Natural killer cell (primary cell): ENCODE measurements at regions not wholly inside any gene's neighbourhood (a gene's known extent, or its start where the extent isn't known, plus 50 kb on each side); places are given as distances from the start of the nearest gene placed in this dataset.

ENCODE experiments used
- ATAC-seq, 3 donors: fragments of 150-1000 bp in 2 of 3; fragments of 200-7000 bp in 1 of 3; cut with Tn5 transposase; 1 replicate in 1 of 3; 2 replicates in 2 of 3; pipeline ENCODE4 v1.10.0; 2021; ENCODE audit warnings: mild to moderate bottlenecking in 2 of 3, moderate library complexity in 2 of 3
- DNase-seq, 2 donors: peaks; one replicate each; pipeline versions ENCODE4 v3.0.0 to v3.0.0-alpha.2; 2013 to 2021; ENCODE audit warnings: mixed read lengths in 1 of 2
- H3K27ac ChIP-seq: one replicate; pipeline ENCODE4 v1.5.1; 2013; ENCODE audit warnings: mild to moderate bottlenecking, low read length
- H3K27me3 ChIP-seq: one replicate; pipeline ENCODE4 v1.6.1; 2013; ENCODE audit warnings: low read length; ENCODE audit not compliant: control insufficient read depth, insufficient read depth
- H3K36me3 ChIP-seq: one replicate; pipeline ENCODE4 v1.6.1; 2013; ENCODE audit warnings: low read length; ENCODE audit not compliant: control insufficient read depth, insufficient read depth
- H3K4me1 ChIP-seq: one replicate; pipeline ENCODE4 v1.6.1; 2013; ENCODE audit warnings: low read length; ENCODE audit not compliant: control insufficient read depth, insufficient read depth
- H3K4me3 ChIP-seq: one replicate; pipeline ENCODE4 v1.5.1; 2013; ENCODE audit warnings: low read length
- H3K9me3 ChIP-seq: one replicate; pipeline ENCODE4 v1.6.1; 2013; ENCODE audit warnings: low read length; ENCODE audit not compliant: control insufficient read depth, insufficient read depth
- H3K27ac Mint-ChIP-seq, 2 donors: one replicate each; pipeline ENCODE4 v1.8.0; 2022; ENCODE audit warnings: mild to moderate bottlenecking in 2 of 2, mixed read lengths in 2 of 2, moderate library complexity in 1 of 2
- H3K27me3 Mint-ChIP-seq, 2 donors: one replicate each; pipeline ENCODE4 v1.8.0; 2022; ENCODE audit warnings: low read depth in 2 of 2, mixed read lengths in 2 of 2
- H3K36me3 Mint-ChIP-seq: one replicate; pipeline ENCODE4 v1.8.0; 2022; ENCODE audit warnings: mixed read lengths
- H3K4me1 Mint-ChIP-seq, 2 donors: one replicate each; pipeline ENCODE4 v1.8.0; 2022; ENCODE audit warnings: mixed read lengths in 2 of 2
- H3K4me3 Mint-ChIP-seq: one replicate; pipeline ENCODE4 v1.8.0; 2022; ENCODE audit warnings: mild to moderate bottlenecking, moderate library complexity, mixed read lengths
- H3K9me3 Mint-ChIP-seq, 2 donors: one replicate each; pipeline ENCODE4 v1.8.0; 2022; ENCODE audit warnings: mixed read lengths in 2 of 2
- CTCF ChIP-seq: fragments of 200-600 bp; IDR thresholded peaks from one replicate; pipeline ENCODE4 v1.8.0; 2022; ENCODE audit warnings: antibody characterized with exemption
- WGBS: methylation state at CpG from one replicate; pipeline ENCODE4 v1.1.7; 2013; ENCODE audit warnings: missing lambda C conversion rate; ENCODE audit not compliant: insufficient coverage; 5-methylcytosine and 5-hydroxymethylcytosine counted together
- intact Hi-C: fragments of 100-400 bp; cut with micrococcal nuclease; formaldehyde crosslinking; loops from one replicate; pipeline ENCODE4 v1.14.2; 2022

- Mint-ChIP-seq H3K4me1 (no peaks in the 10 kb centered on the region), H3K4me3 (no peak overlapping the region), H3K9me3 (peaks cover 16 to 21% of the 10 kb centered on the region in 2 donors), H3K27me3 (no peaks in the 10 kb centered on the region), H3K27ac (no peak overlapping the region), H3K36me3 (no peaks in the 10 kb centered on the region)
- H3K9me3 ChIP-seq, result no peaks in the 10 kb centered on the region
- no peak for DNase-seq
- intact Hi-C loops, result no loop called here
- no peak for ATAC-seq
- no peaks in the 10 kb centered on the region for H3K4me1 ChIP-seq
- no peaks in the 10 kb centered on the region for H3K36me3 ChIP-seq
- H3K27ac ChIP-seq, result no peak overlapping the region
- H3K4me3 ChIP-seq, result no peak overlapping the region
- no peaks in the 10 kb centered on the region for H3K27me3 ChIP-seq
- no peak for TF ChIP-seq CTCF
These were observed 704.0 kb downstream of the KCNA4 start for GRCh38 chr11:29312812-29313211.

- peaks cover 12 to 22% of the 10 kb centered on the region in 2 donors for H3K9me3 Mint-ChIP-seq
- H3K4me3 ChIP-seq, result no peak overlapping the region
- H3K27ac Mint-ChIP-seq, result no peak overlapping the region
- H3K27ac ChIP-seq, result no peak overlapping the region
- no peak for ATAC-seq
- no peaks in the 10 kb centered on the region for H3K4me1 ChIP-seq
- no peak overlapping the region for H3K4me3 Mint-ChIP-seq
- no peak for TF ChIP-seq CTCF
- no peaks in the 10 kb centered on the region for H3K36me3 ChIP-seq
- no peak for DNase-seq
- no peaks in the 10 kb centered on the region for H3K27me3 Mint-ChIP-seq
- 55% methylated on average over 3 of the region's 3 CpGs for WGBS
- intact Hi-C loops, result no loop called here
- H3K27me3 ChIP-seq, result no peaks in the 10 kb centered on the region
- H3K36me3 Mint-ChIP-seq, result no peaks in the 10 kb centered on the region
- H3K4me1 Mint-ChIP-seq, result no peaks in the 10 kb centered on the region
- H3K9me3 ChIP-seq, result no peaks in the 10 kb centered on the region
These were observed 706.0 kb downstream of the KCNA4 start for GRCh38 chr11:29310725-29311342.

- Mint-ChIP-seq H3K4me1 (no peaks in the 10 kb centered on the region), H3K9me3 (peaks cover 9 to 19% of the 10 kb centered on the region in 2 donors), H3K4me3 (no peak overlapping the region), H3K27ac (no peak overlapping the region), H3K36me3 (no peaks in the 10 kb centered on the region), H3K27me3 (no peaks in the 10 kb centered on the region)
- Histone ChIP-seq H3K27ac (no peak overlapping the region), H3K36me3 (no peaks in the 10 kb centered on the region), H3K4me1 (no peaks in the 10 kb centered on the region), H3K4me3 (no peak overlapping the region), H3K27me3 (no peaks in the 10 kb centered on the region), H3K9me3 (no peaks in the 10 kb centered on the region)
- DNase-seq (no peak), ATAC-seq (no peak)
- intact Hi-C loops, result no loop called here
- WGBS, result no CpG with 5 or more reads among the region's 1 CpG
- TF ChIP-seq CTCF, result no peak
These were observed 706.8 kb downstream of the KCNA4 start for GRCh38 chr11:29309992-29310391.

GRCh38 chr11:29306527-29306926 is 710.3 kb downstream of the KCNA4 start:
- WGBS, result 79% methylated on average over 1 of the region's 1 CpG
- DNase-seq, result no peak
- ATAC-seq, result no peak
- H3K4me1 Mint-ChIP-seq, result no peaks in the 10 kb centered on the region
- TF ChIP-seq CTCF, result no peak
- Histone ChIP-seq H3K27me3 (no peaks in the 10 kb centered on the region), H3K9me3 (no peaks in the 10 kb centered on the region), H3K27ac (no peak overlapping the region), H3K4me1 (no peaks in the 10 kb centered on the region), H3K36me3 (no peaks in the 10 kb centered on the region), H3K4me3 (no peak overlapping the region)
- H3K27me3 Mint-ChIP-seq, result no peaks in the 10 kb centered on the region
- H3K9me3 Mint-ChIP-seq, result peaks cover 9 to 14% of the 10 kb centered on the region in 2 donors
- H3K4me3 Mint-ChIP-seq, result no peak overlapping the region
- intact Hi-C loops, result no loop called here
- no peak overlapping the region for H3K27ac Mint-ChIP-seq
- H3K36me3 Mint-ChIP-seq, result no peaks in the 10 kb centered on the region
